ENCODE measurements at regions not wholly inside any gene's neighbourhood (a gene's known extent, or its start where the extent isn't known, plus 50 kb on each side); places are given as distances from the start of the nearest gene placed in this dataset.

DNA sequence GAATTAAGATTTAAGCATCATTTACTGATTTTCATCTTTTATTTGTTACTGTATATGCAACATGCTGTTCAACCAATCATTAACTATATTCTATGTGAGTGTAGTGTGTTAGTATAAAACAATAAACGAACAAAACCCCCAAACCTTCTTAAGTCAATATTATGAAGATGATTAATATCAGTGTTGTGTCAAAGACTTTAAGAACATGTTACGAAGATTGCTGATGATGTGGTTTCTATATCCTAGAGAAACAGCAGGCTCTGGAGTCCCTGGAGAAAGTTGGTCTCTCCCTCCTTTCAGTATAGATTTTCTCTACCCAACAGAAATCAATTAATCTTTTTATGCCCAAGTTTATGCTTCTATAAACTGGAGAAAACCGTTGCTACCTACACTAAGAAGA, 393.8 kb upstream of the HSF2 start:
- no peaks in the 10 kb centered on the region for H3K27me3 Mint-ChIP-seq (ENCODE audit: insufficient read depth, low read depth)
- no peak overlapping the region for H3K4me2 ChIP-seq

GRCh38 chr6:122007339-122007738, 392.1 kb upstream of the HSF2 start:
- peak overlapping the region; percentile 42 for H3K4me2 ChIP-seq
- no peaks in the 10 kb centered on the region for H3K36me3 ChIP-seq
- H4K20me1 ChIP-seq (ENCODE audit: low read depth): no peaks in the 10 kb centered on the region
- peak; percentile 66 for DNase-seq (ENCODE audit: low spot score)
- Mint-ChIP-seq H3K27ac (peak overlapping the region; percentile 84), H3K36me3 (no peaks in the 10 kb centered on the region), H3K4me1 (peaks cover 36% of the 10 kb centered on the region), H3K9me3 (peaks cover 3% of the 10 kb centered on the region), H3K4me3 (peak overlapping the region; percentile 28), H3K27me3 (ENCODE audit: insufficient read depth, low read depth) (peaks cover 2% of the 10 kb centered on the region)
- H2AFZ ChIP-seq (replicated peaks): peak overlapping the region; percentile 66
- no peaks in the 10 kb centered on the region for H3K27me3 ChIP-seq
- TF ChIP-seq CTCF (IDR thresholded peaks at IDR 0.05) (no peak), EZH2 (IDR thresholded peaks at IDR 0.05) (no peak), EZH2phosphoT487 (IDR thresholded peaks at IDR 0.05) (no peak)
- H3F3A ChIP-seq (ENCODE audit: low read depth): peaks cover 27% of the 10 kb centered on the region
- H3K4me3 ChIP-seq: peak overlapping the region; percentile 4
- H3K4me1 ChIP-seq: peaks cover 38% of the 10 kb centered on the region
- H3K79me2 ChIP-seq (ENCODE audit: low read depth): no peaks in the 10 kb centered on the region
- peak overlapping the region; percentile 85 for H3K27ac ChIP-seq
- no peak overlapping the region for H3K9ac ChIP-seq
- H3K9me3 ChIP-seq (ENCODE audit: low read depth): no peaks in the 10 kb centered on the region

More for the DNA sequence above, 393.8 kb upstream of the HSF2 start:
- DNase-seq (ENCODE audit: low spot score): no peak
- H3K9ac ChIP-seq: no peak overlapping the region
- no peak overlapping the region for H3K4me3 ChIP-seq
- no peaks in the 10 kb centered on the region for H4K20me1 ChIP-seq (ENCODE audit: low read depth)
- H3K27me3 ChIP-seq: no peaks in the 10 kb centered on the region
- no peaks in the 10 kb centered on the region for H3K36me3 Mint-ChIP-seq
- no peak overlapping the region for H3K27ac ChIP-seq
- no peaks in the 10 kb centered on the region for H3K79me2 ChIP-seq (ENCODE audit: low read depth)
- TF ChIP-seq CTCF (IDR thresholded peaks at IDR 0.05) (no peak), EZH2phosphoT487 (IDR thresholded peaks at IDR 0.05) (no peak), EZH2 (IDR thresholded peaks at IDR 0.05) (no peak)
- H3K9me3 Mint-ChIP-seq: peaks cover 3% of the 10 kb centered on the region
- peaks cover 48% of the 10 kb centered on the region for H3K4me1 ChIP-seq
- H3K27ac Mint-ChIP-seq: no peak overlapping the region
- no peaks in the 10 kb centered on the region for H3K9me3 ChIP-seq (ENCODE audit: low read depth)
- peak overlapping the region; percentile 77 for H2AFZ ChIP-seq (replicated peaks)
- H3K36me3 ChIP-seq: no peaks in the 10 kb centered on the region
- no peak overlapping the region for H3K4me3 Mint-ChIP-seq
- H3K4me1 Mint-ChIP-seq: peaks cover 36% of the 10 kb centered on the region
- H3F3A ChIP-seq (ENCODE audit: low read depth): peaks cover 27% of the 10 kb centered on the region

- peaks cover 2% of the 10 kb centered on the region for H3K27me3 Mint-ChIP-seq (ENCODE audit: insufficient read depth, low read depth)
- no peaks in the 10 kb centered on the region for H4K20me1 ChIP-seq (ENCODE audit: low read depth)
- H3K9me3 Mint-ChIP-seq: peaks cover 3% of the 10 kb centered on the region
- peaks cover 36% of the 10 kb centered on the region for H3K4me1 Mint-ChIP-seq
- no peaks in the 10 kb centered on the region for H3K36me3 ChIP-seq
- no peak overlapping the region for H3K4me3 ChIP-seq
- no peak overlapping the region for H3K4me3 Mint-ChIP-seq
- no peak overlapping the region for H3K9ac ChIP-seq
- H3K27ac ChIP-seq: peak overlapping the region; percentile 85
- H3K4me2 ChIP-seq: peak overlapping the region; percentile 42
- DNase-seq (ENCODE audit: low spot score): peak; percentile 31
- no peaks in the 10 kb centered on the region for H3K36me3 Mint-ChIP-seq
- peaks cover 37% of the 10 kb centered on the region for H3K4me1 ChIP-seq
- peaks cover 27% of the 10 kb centered on the region for H3F3A ChIP-seq (ENCODE audit: low read depth)
- H2AFZ ChIP-seq (replicated peaks): peak overlapping the region; percentile 82
- H3K27me3 ChIP-seq: no peaks in the 10 kb centered on the region
- TF ChIP-seq EZH2 (IDR thresholded peaks at IDR 0.05) (no peak), EZH2phosphoT487 (IDR thresholded peaks at IDR 0.05) (no peak)
- H3K79me2 ChIP-seq (ENCODE audit: low read depth): no peaks in the 10 kb centered on the region
- no peaks in the 10 kb centered on the region for H3K9me3 ChIP-seq (ENCODE audit: low read depth)
- peak overlapping the region; percentile 18 for H3K27ac Mint-ChIP-seq
Measured at GRCh38 chr6:122008101-122008999, 391.1 kb upstream of the HSF2 start.

DNA sequence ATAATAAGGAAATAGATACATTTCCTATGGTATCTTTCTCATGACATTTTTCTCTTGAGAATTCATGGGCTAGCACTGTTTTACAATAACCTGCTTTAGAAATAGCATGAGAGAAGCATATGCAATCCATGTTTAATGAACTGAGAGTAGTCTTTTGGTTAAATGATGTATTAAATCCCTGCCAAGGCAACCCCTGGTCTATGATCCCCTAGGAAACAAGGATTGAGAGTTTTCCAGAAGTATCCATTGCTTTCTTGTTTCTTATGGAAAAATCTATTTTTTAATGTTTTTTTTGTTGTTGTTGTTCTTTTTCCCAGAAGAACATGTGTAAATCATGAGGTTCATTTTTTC, 390.5 kb upstream of the HSF2 start:
- H3K4me1 ChIP-seq: peaks cover 37% of the 10 kb centered on the region
- DNase-seq (ENCODE audit: low spot score): no peak
- H3K9ac ChIP-seq: no peak overlapping the region
- Mint-ChIP-seq H3K36me3 (no peaks in the 10 kb centered on the region), H3K4me1 (peaks cover 36% of the 10 kb centered on the region), H3K27me3 (ENCODE audit: insufficient read depth, low read depth) (peaks cover 2% of the 10 kb centered on the region), H3K4me3 (no peak overlapping the region), H3K9me3 (peaks cover 2% of the 10 kb centered on the region), H3K27ac (no peak overlapping the region)
- H2AFZ ChIP-seq (replicated peaks): no peak overlapping the region
- TF ChIP-seq CTCF (IDR thresholded peaks at IDR 0.05) (no peak), EZH2 (IDR thresholded peaks at IDR 0.05) (no peak), EZH2phosphoT487 (IDR thresholded peaks at IDR 0.05) (no peak)
- H3K36me3 ChIP-seq: no peaks in the 10 kb centered on the region
- H3K27me3 ChIP-seq: no peaks in the 10 kb centered on the region
- no peak overlapping the region for H3K4me3 ChIP-seq
- H3K4me2 ChIP-seq: peak overlapping the region; percentile 42
- no peak overlapping the region for H3K27ac ChIP-seq
- no peaks in the 10 kb centered on the region for H3K79me2 ChIP-seq (ENCODE audit: low read depth)
- peaks cover 27% of the 10 kb centered on the region for H3F3A ChIP-seq (ENCODE audit: low read depth)
- H4K20me1 ChIP-seq (ENCODE audit: low read depth): no peaks in the 10 kb centered on the region
- H3K9me3 ChIP-seq (ENCODE audit: low read depth): no peaks in the 10 kb centered on the region

Data from neural progenitor cell (in vitro differentiated cells).